Uterus (tissue), 3 donors: ENCODE measurements at regions not wholly inside any gene's neighbourhood (a gene's known extent, or its start where the extent isn't known, plus 50 kb on each side); places are given as distances from the start of the nearest gene placed in this dataset.

ENCODE experiments used
- DNase-seq, 2 donors: peaks; one replicate each; pipeline ENCODE4 v3.0.0-alpha.2; 2019 to 2020
- H3K27ac ChIP-seq, 2 donors: fragments of 200-600 bp; sonication (generic); 1 replicate in 1 of 2; 2 replicates in 1 of 2; pipeline ENCODE4 v1.5.1; 2016 to 2018
- H3K27me3 ChIP-seq, 2 donors: fragments of 200-600 bp; sonication (generic); one replicate each; pipeline ENCODE4 v1.5.1; 2018 to 2019; ENCODE audit warnings: control low read depth in 1 of 2
- H3K36me3 ChIP-seq, 2 donors: fragments of 200-600 bp; sonication (generic); one replicate each; pipeline ENCODE4 v1.5.1; 2019; ENCODE audit warnings: control low read depth in 1 of 2
- H3K4me1 ChIP-seq, 2 donors: fragments of 200-600 bp; sonication (generic); one replicate each; pipeline ENCODE4 v1.5.1; 2018 to 2019; ENCODE audit warnings: control low read depth in 1 of 2
- H3K4me3 ChIP-seq, 2 donors: fragments of 200-600 bp; sonication (generic); 1 replicate in 1 of 2; 2 replicates in 1 of 2; pipeline ENCODE4 v1.5.1; 2018 to 2019; ENCODE audit warnings: mild to moderate bottlenecking in 1 of 2
- H3K9me3 ChIP-seq, 2 donors: fragments of 200-600 bp; sonication (generic); one replicate each; pipeline ENCODE4 v1.5.1; 2019; ENCODE audit warnings: control low read depth in 1 of 2
- POLR2A ChIP-seq, 2 donors: fragments of 450-650 bp; IDR thresholded peaks; one replicate each; pipeline ENCODE4 v1.6.1; 2016; ENCODE audit warnings: antibody characterized with exemption in 2 of 2, mild to moderate bottlenecking in 1 of 2, moderate library complexity in 1 of 2
- intact Hi-C: fragments of 100-400 bp; cut with DNase I; formaldehyde crosslinking; loops from one replicate; pipeline ENCODE4 v1.15.1; 2023; ENCODE audit warnings: low total_unique reads
- TF ChIP-seq, protein P1 (sequence below), 4 experiments: fragments of 200-600 bp in 2 of 4; fragments of 450-650 bp in 2 of 4; sonication (generic) in 2 of 4; IDR thresholded peaks; one replicate each; pipeline ENCODE4 v1.5.1; 2016 to 2019; ENCODE audit warnings: antibody characterized with exemption in 4 of 4, mild to moderate bottlenecking in 2 of 4, moderate library complexity in 1 of 4
- donor health status: DM: yes; HTN: yes; CAD: no.

GRCh38 chr10:121058082-121058481, 206.9 kb downstream of the WDR11 start:
- Histone ChIP-seq H3K27ac (no peak overlapping the region), H3K9me3 (no peaks in the 10 kb centered on the region), H3K4me1 (no peaks in the 10 kb centered on the region), H3K4me3 (no peak overlapping the region), H3K36me3 (no peaks in the 10 kb centered on the region), H3K27me3 (no peaks in the 10 kb centered on the region)
- no peak for TF ChIP-seq POLR2A (IDR thresholded peaks at IDR 0.05)
- TF ChIP-seq, protein P1, sequence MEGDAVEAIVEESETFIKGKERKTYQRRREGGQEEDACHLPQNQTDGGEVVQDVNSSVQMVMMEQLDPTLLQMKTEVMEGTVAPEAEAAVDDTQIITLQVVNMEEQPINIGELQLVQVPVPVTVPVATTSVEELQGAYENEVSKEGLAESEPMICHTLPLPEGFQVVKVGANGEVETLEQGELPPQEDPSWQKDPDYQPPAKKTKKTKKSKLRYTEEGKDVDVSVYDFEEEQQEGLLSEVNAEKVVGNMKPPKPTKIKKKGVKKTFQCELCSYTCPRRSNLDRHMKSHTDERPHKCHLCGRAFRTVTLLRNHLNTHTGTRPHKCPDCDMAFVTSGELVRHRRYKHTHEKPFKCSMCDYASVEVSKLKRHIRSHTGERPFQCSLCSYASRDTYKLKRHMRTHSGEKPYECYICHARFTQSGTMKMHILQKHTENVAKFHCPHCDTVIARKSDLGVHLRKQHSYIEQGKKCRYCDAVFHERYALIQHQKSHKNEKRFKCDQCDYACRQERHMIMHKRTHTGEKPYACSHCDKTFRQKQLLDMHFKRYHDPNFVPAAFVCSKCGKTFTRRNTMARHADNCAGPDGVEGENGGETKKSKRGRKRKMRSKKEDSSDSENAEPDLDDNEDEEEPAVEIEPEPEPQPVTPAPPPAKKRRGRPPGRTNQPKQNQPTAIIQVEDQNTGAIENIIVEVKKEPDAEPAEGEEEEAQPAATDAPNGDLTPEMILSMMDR (IDR thresholded peaks at IDR 0.05), result no peak
- no peak for DNase-seq
- intact Hi-C loops, result no loop called here

DNA sequence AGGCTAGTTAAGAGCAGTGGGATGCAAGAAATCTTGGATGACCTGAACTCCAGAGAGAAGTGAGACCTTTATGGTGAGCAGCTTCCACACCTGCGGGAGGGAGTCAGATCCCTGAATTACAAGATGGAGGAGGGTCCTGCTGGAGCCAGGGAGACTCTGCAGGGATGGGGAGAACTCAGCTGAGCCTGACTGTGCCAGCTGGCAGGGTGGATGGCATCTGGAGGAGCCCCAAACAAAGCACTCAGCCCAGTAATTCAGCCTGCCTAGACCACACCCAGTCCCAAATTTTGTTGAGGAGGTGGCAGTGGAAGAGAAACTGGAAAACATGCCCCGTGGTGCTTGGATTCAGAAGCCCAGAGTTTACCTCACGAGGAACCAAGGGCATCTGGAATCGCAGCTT, 208.2 kb downstream of the WDR11 start:
- intact Hi-C loops, result no loop called here

GRCh38 chr10:121062115-121062514, 211.0 kb downstream of the WDR11 start:
- H3K27me3 ChIP-seq, result no peaks in the 10 kb centered on the region
- no peak for DNase-seq
- no peaks in the 10 kb centered on the region for H3K9me3 ChIP-seq
- no peaks in the 10 kb centered on the region for H3K4me1 ChIP-seq
- H3K27ac ChIP-seq, result no peak overlapping the region
- intact Hi-C loops, result no loop called here
- H3K36me3 ChIP-seq, result no peaks in the 10 kb centered on the region
- no peak for TF ChIP-seq POLR2A (IDR thresholded peaks at IDR 0.05)
- TF ChIP-seq, protein P1 (IDR thresholded peaks at IDR 0.05), result no peak
- H3K4me3 ChIP-seq, result no peak overlapping the region

More for the DNA sequence above, 208.2 kb downstream of the WDR11 start:
- Histone ChIP-seq H3K36me3 (no peaks in the 10 kb centered on the region), H3K4me3 (no peak overlapping the region), H3K9me3 (no peaks in the 10 kb centered on the region), H3K4me1 (no peaks in the 10 kb centered on the region), H3K27me3 (no peaks in the 10 kb centered on the region), H3K27ac (no peak overlapping the region)
- TF ChIP-seq POLR2A (IDR thresholded peaks at IDR 0.05), result no peak
- TF ChIP-seq, protein P1 (IDR thresholded peaks at IDR 0.05), result no peak
- DNase-seq, result no peak

DNA sequence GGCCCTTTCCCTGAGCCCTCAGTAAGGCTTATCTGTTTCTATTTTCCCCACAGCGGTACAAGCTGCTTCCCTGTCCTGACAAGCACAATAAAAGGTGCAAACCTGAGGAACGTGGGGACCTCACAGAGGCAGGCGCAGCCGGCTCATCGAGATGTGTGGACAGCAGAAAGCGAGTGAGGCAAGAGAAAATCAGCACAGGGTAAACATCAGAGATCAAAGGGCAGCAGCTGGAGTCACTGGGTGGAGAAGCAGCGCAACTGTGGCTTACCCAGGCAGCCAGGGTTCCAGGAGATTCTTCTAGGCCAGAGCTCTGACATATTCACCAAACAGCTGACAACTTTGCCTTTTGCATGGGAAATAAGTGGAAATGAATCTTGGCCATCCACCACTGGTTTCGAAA, 212.6 kb downstream of the WDR11 start:
- Histone ChIP-seq H3K27ac (no peak overlapping the region), H3K9me3 (no peaks in the 10 kb centered on the region), H3K36me3 (no peaks in the 10 kb centered on the region), H3K27me3 (no peaks in the 10 kb centered on the region), H3K4me1 (no peaks in the 10 kb centered on the region), H3K4me3 (no peak overlapping the region)
- TF ChIP-seq, protein P1 (IDR thresholded peaks at IDR 0.05), result no peak
- no peak for TF ChIP-seq POLR2A (IDR thresholded peaks at IDR 0.05)
- intact Hi-C loops, result no loop called here
- DNase-seq, result no peak

DNA sequence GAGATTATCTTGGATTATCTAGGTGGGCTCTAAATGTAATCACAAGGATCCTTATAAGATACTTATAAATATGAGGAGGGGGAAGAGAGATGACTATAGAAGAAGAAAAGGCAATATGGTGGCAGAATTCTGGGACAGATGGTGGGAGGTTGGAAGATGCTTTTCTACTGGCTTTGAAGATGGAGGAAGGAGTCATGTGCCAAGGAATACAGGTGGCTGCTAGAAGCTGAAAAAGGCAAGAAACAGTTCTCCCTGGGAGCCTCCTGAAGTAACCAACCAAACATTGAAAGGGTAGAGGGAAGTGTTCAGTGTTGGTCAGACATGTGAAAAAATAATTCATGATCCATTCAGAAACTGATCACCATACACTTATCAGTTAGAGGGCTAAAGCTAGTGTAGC, 213.3 kb downstream of the WDR11 start:
- Histone ChIP-seq H3K9me3 (no peaks in the 10 kb centered on the region), H3K27ac (no peak overlapping the region), H3K4me1 (no peaks in the 10 kb centered on the region), H3K36me3 (no peaks in the 10 kb centered on the region), H3K27me3 (no peaks in the 10 kb centered on the region), H3K4me3 (no peak overlapping the region)
- no peak for DNase-seq
- intact Hi-C loops, result no loop called here
- no peak for TF ChIP-seq POLR2A (IDR thresholded peaks at IDR 0.05)
- TF ChIP-seq, protein P1 (IDR thresholded peaks at IDR 0.05), result no peak
